AG08396 (cell line): ENCODE measurements at regions not wholly inside any gene's neighbourhood (a gene's known extent, or its start where the extent isn't known, plus 50 kb on each side); places are given as distances from the start of the nearest gene placed in this dataset.

Source experiments
- DNase-seq: peaks from one replicate; pipeline ENCODE4 v3.0.0; 2012; ENCODE audit warnings: low spot score, mixed read lengths

DNA sequence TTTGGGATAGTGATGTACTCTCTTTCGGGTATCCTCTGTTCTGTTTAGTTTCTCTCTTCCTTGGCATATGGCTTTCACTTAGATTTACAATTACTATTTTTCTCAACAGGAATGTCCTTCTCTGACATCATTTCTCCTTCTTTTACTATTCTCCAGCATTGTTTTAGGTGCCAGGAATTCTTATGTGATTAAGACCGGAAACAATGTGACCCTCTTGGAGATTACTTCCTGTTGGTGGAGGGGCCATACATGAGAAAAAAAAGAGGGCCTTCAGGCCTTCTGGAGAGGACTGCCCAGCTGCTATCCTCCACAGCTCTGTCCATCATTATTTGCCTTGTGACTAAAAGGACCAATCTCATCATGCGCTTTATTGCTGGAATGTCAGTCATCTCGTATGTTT lies 50.4 kb upstream of the ADAMTS5 start:
- DNase-seq, result no peak
